HEK293 (cell line): ENCODE measurements at regions not wholly inside any gene's neighbourhood (a gene's known extent, or its start where the extent isn't known, plus 50 kb on each side); places are given as distances from the start of the nearest gene placed in this dataset.

ENCODE experiments used
- CTCF ChIA-PET: fragments of 350-600 bp; formaldehyde crosslinking; extraction: SDS; loops from one replicate; lab custom pipeline; 2021; ENCODE audit warnings: antibody characterized with exemption; lab: Yijun Ruan, JAX
- POLR2A ChIA-PET: fragments of 300-600 bp; formaldehyde crosslinking; extraction: SDS; loops from one replicate; lab custom pipeline; 2020; ENCODE audit warnings: antibody characterized with exemption, inconsistent platforms; lab: Yijun Ruan, JAX
- H3K27ac ChIP-seq: fragments of 200-500 bp; sonication (Bioruptor generic); 2 replicates; pipeline ENCODE4 v1.5.1; 2014; ENCODE audit warnings: low read depth, low read length, control low read depth, inconsistent platforms; ENCODE audit errors: extremely low read depth
- H3K36me3 ChIP-seq, 2 experiments: fragments of 200-500 bp in 1 of 2; sonication (Bioruptor generic) in 1 of 2; 1 replicate in 1 of 2; 2 replicates in 1 of 2; pipeline ENCODE4 v1.5.1; 2014 to 2017; ENCODE audit warnings: inconsistent platforms in 2 of 2, low read length in 2 of 2; ENCODE audit not compliant: control insufficient read depth in 2 of 2, insufficient read depth in 1 of 2
- H3K4me1 ChIP-seq: fragments of 200-500 bp; sonication (Bioruptor generic); 2 replicates; pipeline ENCODE4 v1.5.1; 2014; ENCODE audit warnings: mild to moderate bottlenecking, low read length, inconsistent platforms; ENCODE audit not compliant: control insufficient read depth, insufficient read depth
- H3K4me3 ChIP-seq: 2 replicates; pipeline ENCODE4 v1.5.1; 2011; ENCODE audit warnings: low read depth, mild to moderate bottlenecking, control low read depth, low read length, moderate library complexity
- H3K9me3 ChIP-seq: fragments of 200-500 bp; sonication (Bioruptor generic); 2 replicates; pipeline ENCODE4 v1.5.1; 2014; ENCODE audit warnings: low read depth, low read length, inconsistent platforms; ENCODE audit not compliant: control insufficient read depth, insufficient read depth
- BCL11A ChIP-seq: fragments of 450-650 bp; formaldehyde crosslinking; IDR thresholded peaks from 2 replicates; pipeline ENCODE4 v1.5.1; 2016; ENCODE audit warnings: low read depth, missing biosample characterization, missing genetic modification characterization
- GFI1B ChIP-seq: fragments of 450-650 bp; formaldehyde crosslinking; IDR thresholded peaks from 2 replicates; pipeline ENCODE4 v1.5.1; 2016; ENCODE audit warnings: missing biosample characterization, missing genetic modification characterization
- GLI4 ChIP-seq: fragments of 450-650 bp; formaldehyde crosslinking; IDR thresholded peaks from 2 replicates; pipeline ENCODE4 v1.5.1; 2016; ENCODE audit warnings: missing biosample characterization, missing genetic modification characterization
- GLIS2 ChIP-seq: fragments of 450-650 bp; formaldehyde crosslinking; IDR thresholded peaks from 2 replicates; pipeline ENCODE4 v1.5.1; 2016; ENCODE audit warnings: missing biosample characterization, missing genetic modification characterization
- PRDM10 ChIP-seq: fragments of 450-650 bp; formaldehyde crosslinking; IDR thresholded peaks from 2 replicates; pipeline ENCODE4 v1.5.1; 2016; ENCODE audit warnings: missing biosample characterization, missing genetic modification characterization
- SP2 ChIP-seq: fragments of 450-650 bp; formaldehyde crosslinking; IDR thresholded peaks from 2 replicates; pipeline ENCODE4 v1.5.1; 2016; ENCODE audit warnings: missing biosample characterization, missing genetic modification characterization
- ZBTB26 ChIP-seq: fragments of 450-650 bp; formaldehyde crosslinking; optimal IDR thresholded peaks from 2 replicates; pipeline ENCODE3; 2016; ENCODE audit warnings: missing biosample characterization, mild to moderate bottlenecking, missing genetic modification characterization
- ZBTB6 ChIP-seq: fragments of 450-650 bp; formaldehyde crosslinking; IDR thresholded peaks from 2 replicates; pipeline ENCODE4 v1.5.1; 2017; ENCODE audit warnings: missing biosample characterization, missing genetic modification characterization
- ZFHX2 ChIP-seq: fragments of 450-650 bp; formaldehyde crosslinking; conservative IDR thresholded peaks from 2 replicates; pipeline ENCODE4 v1.5.1; 2016; ENCODE audit warnings: missing biosample characterization, missing genetic modification characterization
- ZFP3 ChIP-seq: fragments of 450-650 bp; formaldehyde crosslinking; IDR thresholded peaks from 2 replicates; pipeline ENCODE4 v1.5.1; 2016; ENCODE audit warnings: low read depth, missing biosample characterization, missing genetic modification characterization
- ZNF174 ChIP-seq: fragments of 450-650 bp; formaldehyde crosslinking; IDR thresholded peaks from 2 replicates; pipeline ENCODE4 v1.5.0; 2017; ENCODE audit warnings: missing biosample characterization, mild to moderate bottlenecking, missing genetic modification characterization
- ZNF19 ChIP-seq: fragments of 450-650 bp; formaldehyde crosslinking; IDR thresholded peaks from 2 replicates; pipeline ENCODE4; 2016; ENCODE audit warnings: missing biosample characterization, missing genetic modification characterization, low read depth
- ZNF350 ChIP-seq: fragments of 450-650 bp; formaldehyde crosslinking; IDR thresholded peaks from 2 replicates; pipeline ENCODE4 v1.5.0; 2017; ENCODE audit warnings: missing biosample characterization, mild to moderate bottlenecking, missing genetic modification characterization
- ZNF433 ChIP-seq: fragments of 450-650 bp; formaldehyde crosslinking; IDR thresholded peaks from 2 replicates; pipeline ENCODE4 v1.5.1; 2016; ENCODE audit warnings: missing biosample characterization, missing genetic modification characterization, low read depth
- ZNF548 ChIP-seq: fragments of 450-650 bp; formaldehyde crosslinking; IDR thresholded peaks from 2 replicates; pipeline ENCODE4 v1.5.1; 2016; ENCODE audit warnings: missing biosample characterization, missing genetic modification characterization
- ZNF600 ChIP-seq: fragments of 450-650 bp; formaldehyde crosslinking; IDR thresholded peaks from 2 replicates; pipeline ENCODE4 v1.5.1; 2016; ENCODE audit warnings: missing biosample characterization, missing genetic modification characterization
- ZNF621 ChIP-seq: fragments of 450-650 bp; formaldehyde crosslinking; IDR thresholded peaks from 2 replicates; pipeline ENCODE4 v1.5.1; 2017; ENCODE audit warnings: missing biosample characterization, missing genetic modification characterization

- H3K9me3 ChIP-seq, result no peaks in the 10 kb centered on the region
- no peak overlapping the region for H3K27ac ChIP-seq
- peaks cover 3% of the 10 kb centered on the region; the same call in 1 of the 2 replicates for H3K4me1 ChIP-seq
- TF ChIP-seq GLI4 (tag by site-specific recombination) (no peak), ZBTB6 (tag by site-specific recombination) (no peak), ZBTB26 (no peak), ZFHX2 (tag by site-specific recombination) (no peak), BCL11A (tag by site-specific recombination) (no peak), GLIS2 (tag by site-specific recombination) (no peak), GFI1B (tag by site-specific recombination) (no peak), ZNF548 (tag by site-specific recombination) (no peak), ZNF600 (no peak), ZNF19 (tag by site-specific recombination) (no peak), PRDM10 (no peak), ZNF350 (no peak), ZNF174 (no peak)
- H3K36me3 ChIP-seq, result no peaks in the 10 kb centered on the region
- ChIA-PET POLR2A (no interaction called here), CTCF (no interaction called here)
- H3K4me3 ChIP-seq, result no peak overlapping the region
Observed at GRCh38 chr20:1819311-1820137, 75.7 kb upstream of the SIRPA start.

GRCh38 chr20:1818895-1819294 lies 76.3 kb upstream of the SIRPA start:
- POLR2A ChIA-PET, result no interaction called here
- TF ChIP-seq ZFP3 (tag by site-specific recombination) (no peak), ZNF433 (no peak), ZNF621 (tag by site-specific recombination) (no peak), SP2 (no peak)
- TF ChIP-seq, all 188 proteins: peak for 0
- Histone ChIP-seq H3K27ac (no peak overlapping the region), H3K36me3 (no peaks in the 10 kb centered on the region), H3K4me3 (no peak overlapping the region), H3K4me1 (peaks cover 3% of the 10 kb centered on the region; the same call in 1 of the 2 replicates), H3K9me3 (no peaks in the 10 kb centered on the region)
- CTCF ChIA-PET, result no interaction called here
